Neural cell (in vitro differentiated cells): ENCODE measurements at regions not wholly inside any gene's neighbourhood (a gene's known extent, or its start where the extent isn't known, plus 50 kb on each side); places are given as distances from the start of the nearest gene placed in this dataset.

ENCODE experiments used
- H2AFZ ChIP-seq: fragments of 200-600, 300-800 bp; sonication (generic), shearing (Covaris generic); 2 replicates; pipeline ENCODE4 v1.6.0; 2014; ENCODE audit warnings: low read depth, mild to moderate bottlenecking, antibody characterized with exemption, low read length, moderate library complexity
- H3F3A ChIP-seq: fragments of 200-600 bp; shearing (Covaris generic); 2 replicates; pipeline ENCODE4 v1.6.1; 2016; ENCODE audit warnings: mild to moderate bottlenecking, moderate library complexity, mixed read lengths, antibody characterized with exemption, low read length; ENCODE audit not compliant: insufficient read depth, poor library complexity, severe bottlenecking
- H3K27ac ChIP-seq: fragments of 200-600, 300-800 bp; sonication (generic), shearing (Covaris generic); 2 replicates; pipeline ENCODE4 v1.5.1; 2014; ENCODE audit warnings: mild to moderate bottlenecking, low read length, moderate library complexity
- H3K27me3 ChIP-seq: fragments of 300-800, 200-600 bp; sonication (generic), shearing (Covaris generic); 2 replicates; pipeline ENCODE4 v1.6.0; 2014; ENCODE audit warnings: mild to moderate bottlenecking, low read depth, low read length, moderate library complexity; ENCODE audit not compliant: insufficient read depth
- H3K36me3 ChIP-seq: fragments of 300-800, 200-600 bp; sonication (generic), shearing (Covaris generic); 2 replicates; pipeline ENCODE4 v1.5.1; 2014; ENCODE audit warnings: mild to moderate bottlenecking, antibody characterized with exemption, low read length, moderate library complexity; ENCODE audit not compliant: insufficient read depth
- H3K4me2 ChIP-seq: fragments of 300-800, 200-600 bp; sonication (generic), shearing (Covaris generic); 2 replicates; pipeline ENCODE4 v1.6.0; 2014; ENCODE audit warnings: mild to moderate bottlenecking, low read length
- H3K4me3 ChIP-seq: fragments of 300-800, 200-600 bp; sonication (generic), shearing (Covaris generic); 2 replicates; pipeline ENCODE4 v1.5.1; 2014; ENCODE audit warnings: mild to moderate bottlenecking, low read length, moderate library complexity
- H3K79me2 ChIP-seq: fragments of 200-600 bp; shearing (Covaris generic); replicated peaks from 2 replicates; pipeline ENCODE4 v1.6.0; 2014; ENCODE audit warnings: mild to moderate bottlenecking, low read length, moderate library complexity; ENCODE audit not compliant: insufficient read depth
- H3K9ac ChIP-seq: fragments of 300-800, 200-600 bp; sonication (generic), shearing (Covaris generic); 2 replicates; pipeline ENCODE4 v1.6.1; 2016; ENCODE audit warnings: mild to moderate bottlenecking, low read length, mixed read lengths
- H3K9me2 ChIP-seq: fragments of 200-600 bp; shearing (Covaris generic); 2 replicates; pipeline ENCODE4 v1.6.1; 2016; ENCODE audit warnings: mild to moderate bottlenecking, low read length, mixed read lengths; ENCODE audit not compliant: insufficient read depth
- H3K9me3 ChIP-seq: fragments of 200-600, 300-800 bp; sonication (generic), shearing (Covaris generic); 2 replicates; pipeline ENCODE4 v1.6.1; 2016; ENCODE audit warnings: mild to moderate bottlenecking, mixed run types, low read length, moderate library complexity, mixed read lengths
- H4K20me1 ChIP-seq: fragments of 200-600 bp; shearing (Covaris generic); 2 replicates; pipeline ENCODE4 v1.6.1; 2016; ENCODE audit warnings: mild to moderate bottlenecking, mixed run types; ENCODE audit not compliant: insufficient read depth
- CTCF ChIP-seq: fragments of 450-650 bp; IDR thresholded peaks from 2 replicates; pipeline ENCODE4 v1.5.1; 2014; ENCODE audit warnings: antibody characterized with exemption, mild to moderate bottlenecking, moderate library complexity; ENCODE audit not compliant: poor library complexity, severe bottlenecking
- EP300 ChIP-seq: fragments of 450-650 bp; conservative IDR thresholded peaks from 2 replicates; pipeline ENCODE4 v1.6.1; 2014; ENCODE audit warnings: antibody characterized with exemption, mild to moderate bottlenecking, moderate library complexity; ENCODE audit not compliant: poor library complexity, severe bottlenecking
- EZH2 ChIP-seq: fragments of 200-600, 300-800 bp; shearing (Covaris generic), sonication (generic); IDR thresholded peaks from 2 replicates; pipeline ENCODE4 v1.6.1; 2014; ENCODE audit warnings: antibody characterized with exemption, low read length, borderline replicate concordance, mild to moderate bottlenecking; ENCODE audit not compliant: insufficient read depth, poor library complexity, severe bottlenecking
- MXI1 ChIP-seq: fragments of 450-650 bp; conservative IDR thresholded peaks from 2 replicates; pipeline ENCODE4 v1.6.1; 2014; ENCODE audit warnings: antibody characterized with exemption, mild to moderate bottlenecking; ENCODE audit not compliant: poor library complexity, severe bottlenecking
- POLR2AphosphoS5 ChIP-seq: IDR thresholded peaks from 2 replicates; pipeline ENCODE4 v1.6.1; 2012
- RAD21 ChIP-seq: fragments of 450-650 bp; conservative IDR thresholded peaks from 2 replicates; pipeline ENCODE4 v1.6.1; 2014; ENCODE audit warnings: antibody characterized with exemption, mild to moderate bottlenecking, moderate library complexity
- REST ChIP-seq: IDR thresholded peaks from 2 replicates; pipeline ENCODE4 v1.6.1; 2012; ENCODE audit warnings: borderline replicate concordance
- SMC3 ChIP-seq: fragments of 450-650 bp; conservative IDR thresholded peaks from 2 replicates; pipeline ENCODE4 v1.6.1; 2014; ENCODE audit warnings: antibody characterized with exemption, mild to moderate bottlenecking, moderate library complexity; ENCODE audit not compliant: poor library complexity
- TAF1 ChIP-seq: IDR thresholded peaks from 2 replicates; pipeline ENCODE4 v1.6.1; 2012; ENCODE audit warnings: low read depth

- no peak overlapping the region for H3K27ac ChIP-seq
- H2AFZ ChIP-seq: no peak overlapping the region
- H3K36me3 ChIP-seq: no peaks in the 10 kb centered on the region
- no peak overlapping the region for H3K9ac ChIP-seq
- no peaks in the 10 kb centered on the region for H3K9me2 ChIP-seq
- no peak overlapping the region for H3K4me2 ChIP-seq
- no peaks in the 10 kb centered on the region for H4K20me1 ChIP-seq
- H3K79me2 ChIP-seq: no peaks in the 10 kb centered on the region
- H3K4me3 ChIP-seq: no peak overlapping the region
- H3K9me3 ChIP-seq: peaks cover 5% of the 10 kb centered on the region
- no peaks in the 10 kb centered on the region for H3K27me3 ChIP-seq
- no peaks in the 10 kb centered on the region for H3F3A ChIP-seq
- TF ChIP-seq REST: no peak
- TF ChIP-seq POLR2AphosphoS5: no peak
- TF ChIP-seq EZH2: no peak
- TF ChIP-seq EP300: no peak
- TF ChIP-seq RAD21: no peak
- no peak for TF ChIP-seq CTCF
- no peak for TF ChIP-seq MXI1
- no peak for TF ChIP-seq TAF1
- no peak for TF ChIP-seq SMC3
These were observed 71.3 kb downstream of the DHRS2 start for GRCh38 chr14:23707415-23707814.

- TF ChIP-seq MXI1 (no peak), EZH2 (no peak), CTCF (no peak), RAD21 (no peak), SMC3 (no peak), REST (no peak), TAF1 (no peak), EP300 (no peak), POLR2AphosphoS5 (no peak)
- Histone ChIP-seq H3K9ac (no peak overlapping the region), H3K9me3 (peaks cover 5% of the 10 kb centered on the region)
These were observed 72.2 kb downstream of the DHRS2 start for GRCh38 chr14:23708343-23708742.

More at GRCh38 chr14:23708343-23708742, 72.2 kb downstream of the DHRS2 start:
- H3K4me3 ChIP-seq: no peak overlapping the region
- H2AFZ ChIP-seq: no peak overlapping the region
- H3K36me3 ChIP-seq: no peaks in the 10 kb centered on the region
- H3K27ac ChIP-seq: no peak overlapping the region
- H3K79me2 ChIP-seq: no peaks in the 10 kb centered on the region
- H4K20me1 ChIP-seq: no peaks in the 10 kb centered on the region
- H3K9me2 ChIP-seq: no peaks in the 10 kb centered on the region
- H3K27me3 ChIP-seq: no peaks in the 10 kb centered on the region
- H3K4me2 ChIP-seq: no peak overlapping the region
- H3F3A ChIP-seq: no peaks in the 10 kb centered on the region
